ENCODE measurements at regions not wholly inside any gene's neighbourhood (a gene's known extent, or its start where the extent isn't known, plus 50 kb on each side); places are given as distances from the start of the nearest gene placed in this dataset.

DNA sequence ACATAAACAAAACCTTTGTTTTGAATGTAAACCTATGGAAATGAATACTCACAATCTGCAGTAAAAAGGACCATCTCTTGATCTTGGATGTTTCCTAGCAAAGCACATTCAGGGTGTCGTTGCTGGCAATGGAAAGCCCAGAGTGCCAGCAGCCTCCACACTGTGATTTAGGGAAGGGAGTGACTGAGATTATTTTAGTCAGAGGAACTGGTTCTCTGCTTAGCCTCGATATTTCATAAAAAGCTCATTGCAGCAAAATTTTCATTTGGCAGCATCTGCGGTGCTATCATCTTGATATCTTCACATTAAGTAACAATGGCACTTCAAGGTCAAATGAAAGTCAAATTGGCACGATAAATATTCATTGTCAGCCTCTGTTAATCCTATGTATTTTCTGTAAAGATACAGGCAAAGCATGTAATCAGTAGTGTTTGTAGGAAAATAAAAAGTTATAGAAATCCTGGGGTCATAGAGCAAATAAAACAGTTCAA, 116.0 kb downstream of the MACIR start:
- no peak for DNase-seq

GRCh38 chr5:103373597-103374472, 115.3 kb downstream of the MACIR start:
- DNase-seq = no peak

GRCh38 chr5:103371046-103371607, 112.6 kb downstream of the MACIR start:
- DNase-seq = no peak

DNA sequence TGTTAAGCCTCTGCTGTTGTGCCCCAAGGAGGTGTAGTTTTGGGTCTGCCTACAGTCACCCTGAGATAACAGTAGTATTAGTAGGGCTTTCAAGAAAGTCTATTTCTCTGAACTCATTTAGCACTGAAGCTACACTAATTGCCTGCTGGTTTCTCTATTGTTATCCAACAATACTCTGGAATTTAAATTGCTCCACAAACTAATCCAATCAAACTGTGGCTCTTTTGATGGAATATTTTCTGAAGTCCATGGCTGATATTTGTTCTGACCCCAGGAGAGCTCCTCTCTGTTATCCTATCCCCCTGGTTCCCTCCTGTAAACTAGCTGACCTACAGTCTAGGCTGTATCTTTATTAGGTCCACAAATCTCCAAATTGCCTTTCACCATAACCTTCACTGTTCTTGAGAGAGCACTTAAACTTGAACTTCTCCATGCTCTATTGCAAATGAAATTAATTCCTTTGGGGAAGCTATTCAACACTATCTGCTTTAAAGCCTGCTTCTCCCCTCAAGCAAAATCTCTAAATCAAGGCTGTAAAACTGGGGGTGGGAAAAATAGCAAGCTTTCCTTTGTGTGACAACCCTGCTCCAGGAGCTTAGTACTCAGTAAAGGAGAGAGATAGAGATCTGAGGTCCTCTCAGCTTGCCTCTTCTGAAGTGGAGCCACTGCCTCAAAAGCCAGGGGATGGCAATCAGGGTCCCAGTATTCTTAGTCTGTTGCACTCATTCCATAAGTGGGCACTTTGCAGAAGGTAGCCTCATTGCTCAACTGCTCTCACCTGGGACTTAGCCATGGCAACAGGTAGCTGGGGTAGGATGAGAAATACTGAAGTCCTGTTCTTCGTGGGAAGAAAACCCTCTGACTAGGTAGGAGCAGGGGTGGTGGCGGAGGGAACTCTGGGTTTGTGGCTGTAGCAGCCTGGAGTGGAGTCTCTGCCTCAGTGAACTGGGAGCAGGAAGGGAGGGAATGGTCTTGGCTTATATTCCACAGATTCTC, 110.9 kb downstream of the MACIR start:
- DNase-seq = no peak

GRCh38 chr5:103367702-103368101, 109.1 kb downstream of the MACIR start:
- no peak for DNase-seq

DNA sequence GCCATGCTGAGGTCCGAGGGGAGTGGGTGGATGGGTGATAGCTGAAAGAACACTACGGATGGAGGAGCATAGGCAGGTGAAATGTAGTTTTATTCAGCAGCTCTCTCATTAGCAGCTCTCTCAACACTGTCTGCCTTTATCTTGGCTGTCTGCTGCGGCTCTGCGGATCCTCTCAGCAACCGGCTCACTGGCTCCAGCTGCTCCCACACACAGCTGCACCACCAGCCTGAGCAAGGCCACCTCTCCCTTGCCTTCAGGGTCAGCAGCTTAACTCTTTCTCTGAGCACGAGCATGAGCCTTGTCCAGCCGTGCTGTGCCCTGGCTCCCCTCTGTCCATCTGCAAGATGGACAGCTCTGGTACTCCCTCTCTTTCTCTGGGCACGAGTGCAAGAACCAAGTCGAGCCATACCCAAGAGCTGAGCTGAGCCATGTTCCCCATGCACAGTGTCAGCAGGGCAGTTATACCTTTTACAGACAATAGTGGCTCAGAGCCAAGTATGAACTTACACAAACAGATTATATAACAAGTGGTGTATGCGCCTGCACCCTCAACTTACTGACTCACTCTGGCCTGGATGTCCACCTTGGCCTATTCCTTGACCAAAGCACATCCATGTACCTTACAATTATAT, 108.5 kb downstream of the MACIR start:
- DNase-seq = no peak

- DNase-seq = no peak
Measured at GRCh38 chr5:103364074-103364473, 105.5 kb downstream of the MACIR start.

DNA sequence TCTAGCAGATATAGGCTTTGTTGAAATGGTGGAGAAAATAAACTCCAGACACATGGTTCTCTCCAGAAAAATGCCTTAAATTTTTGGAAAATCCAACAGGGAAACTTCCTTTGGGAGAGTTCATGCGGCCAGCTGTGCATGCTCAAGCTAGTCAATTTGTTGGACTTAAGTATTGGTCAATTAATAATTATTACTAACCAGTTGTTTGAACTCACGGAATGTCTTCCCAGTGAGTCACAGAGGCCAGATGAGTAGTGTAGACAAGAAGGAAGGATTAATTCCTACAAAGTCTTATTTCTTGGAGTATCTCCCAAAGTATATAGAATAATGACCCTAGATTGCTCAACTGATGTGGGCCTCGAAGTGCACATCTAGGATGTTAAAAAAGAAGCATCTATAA, 103.6 kb downstream of the MACIR start:
- no peak for DNase-seq

DNA sequence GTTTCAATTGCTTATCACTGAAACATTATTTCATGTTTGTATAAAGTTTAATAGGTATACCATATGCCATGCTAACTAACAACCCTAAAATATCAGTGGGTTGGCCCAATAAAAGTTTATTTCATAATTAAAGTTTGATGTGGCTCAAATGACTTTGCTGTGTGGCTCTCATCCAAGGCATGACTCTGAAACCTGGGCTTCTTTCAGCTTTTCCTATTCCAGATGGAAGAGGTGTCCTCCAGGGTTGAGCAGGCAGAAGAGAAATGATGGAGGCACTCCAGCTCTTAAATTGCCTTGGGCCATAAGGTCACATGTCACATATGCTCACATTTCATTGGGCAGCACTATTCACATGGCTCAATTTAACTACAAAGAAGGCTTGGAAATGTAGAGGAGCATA, 101.9 kb downstream of the MACIR start:
- DNase-seq = no peak

GRCh38 chr5:103358305-103358995, 99.9 kb downstream of the MACIR start:
- DNase-seq = no peak

DNA sequence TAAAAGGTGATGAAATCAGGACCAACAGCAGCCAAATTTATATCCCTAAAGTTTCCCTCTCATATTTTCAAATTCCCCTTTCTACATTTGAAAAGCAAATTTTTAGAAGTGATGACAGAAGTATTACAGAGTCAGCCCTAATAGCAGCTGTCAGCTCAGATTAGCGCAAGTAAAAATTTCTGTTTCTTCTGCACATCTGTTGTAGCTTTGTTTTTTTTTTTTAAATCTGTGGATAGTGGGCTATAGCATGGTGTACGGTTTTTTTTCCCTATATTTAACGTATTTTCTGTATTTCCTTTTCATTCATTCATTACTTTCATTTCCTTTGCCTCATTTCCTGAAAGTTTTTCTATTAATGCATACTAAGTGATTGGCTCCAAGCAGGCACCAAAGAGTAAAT, 99.1 kb downstream of the MACIR start:
- no peak for DNase-seq

- no peak for DNase-seq
Measured at GRCh38 chr5:103356350-103357091, 98.0 kb downstream of the MACIR start.

GRCh38 chr5:103355579-103355978, 97.0 kb downstream of the MACIR start:
- DNase-seq = no peak

GRCh38 chr5:103354446-103354845, 95.9 kb downstream of the MACIR start:
- DNase-seq = no peak

DNA sequence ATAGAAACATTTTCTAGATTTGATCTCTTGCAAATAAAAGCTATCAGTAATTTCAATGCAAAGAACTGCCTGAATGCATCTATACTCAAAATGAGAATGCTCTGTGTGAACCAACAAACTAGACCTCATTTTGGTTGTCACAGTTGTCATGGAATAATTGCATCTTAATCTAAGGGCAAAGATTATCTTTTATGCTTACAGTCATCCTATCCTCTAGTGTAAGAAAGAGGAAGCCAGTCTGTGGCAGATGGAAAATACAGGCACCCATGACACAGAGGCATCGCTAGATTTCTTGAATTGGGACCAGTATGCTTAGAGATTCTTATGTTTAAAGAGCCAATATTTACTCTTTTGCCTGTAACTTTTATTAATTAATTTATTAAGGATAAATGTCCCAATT, 95.0 kb downstream of the MACIR start:
- no peak for DNase-seq

DNA sequence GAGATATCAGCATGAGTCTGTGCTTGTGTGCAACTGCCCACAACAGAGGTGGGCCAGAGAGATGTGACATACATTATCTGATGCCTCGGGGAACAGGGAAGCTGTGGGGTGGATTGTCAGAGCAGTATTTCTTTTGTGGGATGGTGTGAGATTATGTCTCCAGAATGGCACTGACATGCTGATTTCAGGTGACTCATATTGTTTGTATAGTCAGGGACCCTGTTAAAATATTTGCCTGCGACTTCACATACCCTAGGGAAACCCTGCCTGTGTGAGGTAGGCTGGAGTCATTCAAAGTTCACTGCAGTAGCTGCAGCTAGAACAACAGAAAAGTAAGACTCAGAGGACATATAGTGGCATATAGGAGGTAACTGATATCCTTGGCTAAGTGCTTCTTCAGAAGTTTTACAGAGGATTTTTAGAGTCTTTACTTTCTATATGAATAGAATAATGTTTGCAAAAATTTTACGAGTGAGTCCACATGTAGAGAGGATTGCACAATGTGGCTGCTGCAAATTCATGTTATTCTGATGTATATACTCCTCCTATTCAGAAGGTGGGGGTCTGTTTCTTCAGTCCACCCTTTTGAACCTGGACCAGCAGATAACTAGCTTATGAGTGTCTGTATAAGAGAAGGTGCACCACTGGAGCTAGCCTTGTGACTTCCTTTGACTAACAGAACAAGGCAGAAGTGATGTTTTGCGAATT, 89.3 kb downstream of the MACIR start:
- DNase-seq = no peak

- DNase-seq = no peak
Measured at GRCh38 chr5:103346162-103346748, 87.7 kb downstream of the MACIR start.

DNA sequence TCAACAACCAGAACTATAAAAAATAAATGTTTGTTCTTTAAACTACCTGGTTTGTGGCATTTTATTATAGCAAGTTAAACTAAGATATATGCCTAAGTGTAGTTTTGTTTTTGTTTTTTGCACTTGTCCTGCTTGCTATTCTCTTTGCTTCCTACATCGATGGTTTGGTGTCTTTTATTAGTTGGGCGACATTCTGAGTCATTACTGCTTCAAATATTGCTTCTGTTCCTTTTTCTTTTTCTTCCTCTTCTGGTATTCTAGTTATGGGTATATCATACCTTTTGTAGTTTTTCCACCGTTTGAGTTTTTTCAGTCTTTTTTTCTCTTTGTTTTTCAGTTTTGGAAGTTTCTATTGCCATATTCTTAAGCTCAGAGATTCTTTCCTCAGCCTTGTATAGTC, 86.9 kb downstream of the MACIR start:
- no peak for DNase-seq

DNA sequence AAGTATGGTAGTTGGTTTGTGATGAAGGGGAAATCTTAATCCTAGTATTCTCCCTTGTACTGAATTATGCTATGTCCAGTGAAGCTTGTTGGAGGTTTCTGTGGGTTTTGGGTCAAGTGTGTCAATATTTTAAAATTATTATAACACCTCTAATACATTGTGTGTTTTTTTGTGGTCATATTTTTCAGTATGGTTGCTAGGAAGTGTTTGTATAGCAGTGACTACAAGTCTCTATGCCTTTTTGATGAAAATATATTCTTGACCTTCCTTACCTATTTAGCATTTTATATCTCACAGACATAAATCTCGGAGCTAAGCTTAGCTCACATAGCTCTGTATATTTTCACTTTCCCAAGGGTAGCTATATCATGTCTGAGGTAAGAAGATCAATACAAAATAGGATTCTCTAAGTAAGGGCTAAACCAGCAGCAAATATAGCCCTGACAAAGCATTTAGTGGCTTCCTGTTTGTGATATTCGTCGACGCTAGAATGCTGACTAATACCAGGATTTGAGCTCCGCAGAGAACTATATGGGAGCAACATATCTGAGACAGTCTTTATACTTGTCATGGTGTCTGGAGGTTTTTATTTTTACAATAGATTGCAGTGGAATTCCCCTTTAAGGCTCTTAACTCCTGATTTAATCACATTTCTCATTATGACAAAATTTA, 82.3 kb downstream of the MACIR start:
- no peak for DNase-seq

- no peak for DNase-seq
Measured at GRCh38 chr5:103340132-103340531, 81.6 kb downstream of the MACIR start.
